Fibroblast of lung (primary cell): ENCODE measurements at regions not wholly inside any gene's neighbourhood (a gene's known extent, or its start where the extent isn't known, plus 50 kb on each side); places are given as distances from the start of the nearest gene placed in this dataset.
"Not testable (repeated sequence)": the region's sequence is repeated elsewhere in the genome, so short reads cannot be mapped to it uniquely, and the experiment has no call there.

Source experiments
- DNase-seq, 2 donors: peaks; one replicate each; pipeline versions ENCODE4 v3.0.0 to v3.0.0-alpha.2; 2010; ENCODE audit warnings: low read depth in 2 of 2
- H2AFZ ChIP-seq: 2 replicates; pipeline ENCODE4 v1.5.1; 2012; ENCODE audit warnings: low read length, control low read depth, inconsistent platforms
- H3K27ac ChIP-seq: 2 replicates; pipeline ENCODE4 v1.5.1; 2011; ENCODE audit warnings: low read length, control low read depth; ENCODE audit not compliant: insufficient read depth
- H3K27me3 ChIP-seq: 2 replicates; pipeline ENCODE4 v1.5.1; 2011; ENCODE audit warnings: mild to moderate bottlenecking, low read length; ENCODE audit not compliant: control insufficient read depth, insufficient read depth
- H3K36me3 ChIP-seq: 2 replicates; pipeline ENCODE4 v1.5.1; 2011; ENCODE audit warnings: low read length; ENCODE audit not compliant: control insufficient read depth, insufficient read depth
- H3K4me1 ChIP-seq: 2 replicates; pipeline ENCODE4 v1.5.1; 2011; ENCODE audit warnings: low read length; ENCODE audit not compliant: control insufficient read depth, insufficient read depth; ENCODE audit errors: extremely low read depth
- H3K4me2 ChIP-seq: 2 replicates; pipeline ENCODE4 v1.5.1; 2011; ENCODE audit warnings: low read length, control low read depth; ENCODE audit not compliant: insufficient read depth; ENCODE audit errors: extremely low read depth
- H3K4me3 ChIP-seq, 4 experiments: fragments of 200-600 bp in 1 of 4; sonication (generic) in 1 of 4; replicated peaks in 1 of 4; 2 replicates each; pipeline ENCODE4 v1.5.1; 2011 to 2016; ENCODE audit warnings: low read length in 4 of 4, low read depth in 3 of 4, mild to moderate bottlenecking in 3 of 4, control low read depth in 2 of 4, inconsistent platforms in 1 of 4, mixed read lengths in 1 of 4; ENCODE audit not compliant: insufficient read depth in 1 of 4; ENCODE audit errors: control extremely low read depth in 1 of 4
- H3K79me2 ChIP-seq: 2 replicates; pipeline ENCODE4 v1.5.1; 2012; ENCODE audit warnings: mild to moderate bottlenecking, low read length, inconsistent platforms; ENCODE audit not compliant: control insufficient read depth, insufficient read depth
- H3K9ac ChIP-seq: 2 replicates; pipeline ENCODE4 v1.5.1; 2011; ENCODE audit warnings: mild to moderate bottlenecking, low read length, control low read depth; ENCODE audit not compliant: insufficient read depth
- H3K9me3 ChIP-seq: 2 replicates; pipeline ENCODE4 v1.5.1; 2012; ENCODE audit warnings: low read depth, low read length; ENCODE audit not compliant: control insufficient read depth, insufficient read depth
- H4K20me1 ChIP-seq: 2 replicates; pipeline ENCODE4 v1.5.1; 2011; ENCODE audit warnings: low read length; ENCODE audit not compliant: control insufficient read depth, insufficient read depth; ENCODE audit errors: extremely low read depth
- CTCF ChIP-seq, 2 donors: IDR thresholded peaks in 1 of 2; conservative IDR thresholded peaks in 1 of 2; 1 replicate in 1 of 2; 2 replicates in 1 of 2; pipeline ENCODE4 v1.5.1; 2011 to 2012; ENCODE audit warnings: low read length in 2 of 2, control low read depth in 1 of 2, inconsistent platforms in 1 of 2, low read depth in 1 of 2, mild to moderate bottlenecking in 1 of 2
- EZH2 ChIP-seq: IDR thresholded peaks from 2 replicates; pipeline ENCODE4 v1.5.1; 2012; ENCODE audit warnings: low read length, control low read depth, mild to moderate bottlenecking; ENCODE audit errors: missing control alignments

- peak in 1 of 2 donors; percentile 56 for DNase-seq
- no peak overlapping the region for H3K4me2 ChIP-seq
- H3K27me3 ChIP-seq, result no peaks in the 10 kb centered on the region
- H3K27ac ChIP-seq, result no peak overlapping the region
- H4K20me1 ChIP-seq, result no peaks in the 10 kb centered on the region
- H2AFZ ChIP-seq, result peak overlapping the region; percentile 10
- no peaks in the 10 kb centered on the region for H3K36me3 ChIP-seq
- no peaks in the 10 kb centered on the region for H3K79me2 ChIP-seq
- H3K4me3 ChIP-seq, result no peak overlapping the region
- no peaks in the 10 kb centered on the region for H3K4me1 ChIP-seq
- H3K9me3 ChIP-seq, result no peaks in the 10 kb centered on the region
- no peak for TF ChIP-seq EZH2
- TF ChIP-seq CTCF (conservative IDR thresholded peaks at IDR 0.05 in 1 of 2, IDR thresholded peaks at IDR 0.05 in 1 of 2; ENCODE audit: low read depth in 1 of 2, low read length in 2 of 2), result no peak
- no peak overlapping the region for H3K9ac ChIP-seq
These were observed 282.2 kb downstream of the GJA1 start for GRCh38 chr6:121717686-121718085.

- H3K9ac ChIP-seq, H3K4me3 ChIP-seq, H3K9me3 ChIP-seq, H3K36me3 ChIP-seq, H3K79me2 ChIP-seq, H4K20me1 ChIP-seq, H3K27ac ChIP-seq, DNase-seq, H3K4me2 ChIP-seq, H3K27me3 ChIP-seq, H2AFZ ChIP-seq, H3K4me1 ChIP-seq: not testable (repeated sequence)
These were observed 285.4 kb downstream of the GJA1 start for GRCh38 chr6:121720867-121721266.

GRCh38 chr6:121723623-121724022 is 288.2 kb downstream of the GJA1 start:
- no peak overlapping the region for H3K27ac ChIP-seq

More at GRCh38 chr6:121723623-121724022, 288.2 kb downstream of the GJA1 start:
- H3K36me3 ChIP-seq, result no peaks in the 10 kb centered on the region
- TF ChIP-seq CTCF (conservative IDR thresholded peaks at IDR 0.05 in 1 of 2, IDR thresholded peaks at IDR 0.05 in 1 of 2; ENCODE audit: low read depth in 1 of 2, low read length in 2 of 2) (no peak), EZH2 (no peak)
- H3K27me3 ChIP-seq, result no peaks in the 10 kb centered on the region
- no peaks in the 10 kb centered on the region for H3K4me1 ChIP-seq
- DNase-seq, result no peak
- no peak overlapping the region for H2AFZ ChIP-seq
- H3K79me2 ChIP-seq, result no peaks in the 10 kb centered on the region
- no peak overlapping the region for H3K4me2 ChIP-seq
- no peak overlapping the region for H3K9ac ChIP-seq
- H3K4me3 ChIP-seq, result no peak overlapping the region
- H4K20me1 ChIP-seq, result no peaks in the 10 kb centered on the region
- no peaks in the 10 kb centered on the region for H3K9me3 ChIP-seq
